ENCODE measurements at regions not wholly inside any gene's neighbourhood (a gene's known extent, or its start where the extent isn't known, plus 50 kb on each side); places are given as distances from the start of the nearest gene placed in this dataset.

DNA sequence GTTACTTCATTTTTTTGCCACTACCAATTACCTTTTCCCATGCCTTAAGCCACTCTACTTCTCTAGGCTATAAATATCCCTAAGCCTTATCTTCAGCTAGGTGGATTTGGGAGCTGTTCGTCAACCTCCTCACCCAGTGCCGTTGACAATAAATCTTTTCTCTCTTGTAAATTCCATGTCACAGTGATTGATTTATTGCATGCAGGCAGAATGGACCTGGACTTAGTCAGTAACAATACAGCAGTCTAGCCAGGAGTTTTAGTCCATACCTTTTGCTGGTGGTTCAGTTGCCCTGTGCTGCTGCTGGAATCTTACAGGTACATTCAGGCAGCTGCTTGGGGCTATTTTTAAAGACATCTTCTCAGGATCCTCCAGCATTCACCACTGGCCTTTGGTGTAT, 350.5 kb upstream of the NRG3 start:
- TF ChIP-seq, protein P1, sequence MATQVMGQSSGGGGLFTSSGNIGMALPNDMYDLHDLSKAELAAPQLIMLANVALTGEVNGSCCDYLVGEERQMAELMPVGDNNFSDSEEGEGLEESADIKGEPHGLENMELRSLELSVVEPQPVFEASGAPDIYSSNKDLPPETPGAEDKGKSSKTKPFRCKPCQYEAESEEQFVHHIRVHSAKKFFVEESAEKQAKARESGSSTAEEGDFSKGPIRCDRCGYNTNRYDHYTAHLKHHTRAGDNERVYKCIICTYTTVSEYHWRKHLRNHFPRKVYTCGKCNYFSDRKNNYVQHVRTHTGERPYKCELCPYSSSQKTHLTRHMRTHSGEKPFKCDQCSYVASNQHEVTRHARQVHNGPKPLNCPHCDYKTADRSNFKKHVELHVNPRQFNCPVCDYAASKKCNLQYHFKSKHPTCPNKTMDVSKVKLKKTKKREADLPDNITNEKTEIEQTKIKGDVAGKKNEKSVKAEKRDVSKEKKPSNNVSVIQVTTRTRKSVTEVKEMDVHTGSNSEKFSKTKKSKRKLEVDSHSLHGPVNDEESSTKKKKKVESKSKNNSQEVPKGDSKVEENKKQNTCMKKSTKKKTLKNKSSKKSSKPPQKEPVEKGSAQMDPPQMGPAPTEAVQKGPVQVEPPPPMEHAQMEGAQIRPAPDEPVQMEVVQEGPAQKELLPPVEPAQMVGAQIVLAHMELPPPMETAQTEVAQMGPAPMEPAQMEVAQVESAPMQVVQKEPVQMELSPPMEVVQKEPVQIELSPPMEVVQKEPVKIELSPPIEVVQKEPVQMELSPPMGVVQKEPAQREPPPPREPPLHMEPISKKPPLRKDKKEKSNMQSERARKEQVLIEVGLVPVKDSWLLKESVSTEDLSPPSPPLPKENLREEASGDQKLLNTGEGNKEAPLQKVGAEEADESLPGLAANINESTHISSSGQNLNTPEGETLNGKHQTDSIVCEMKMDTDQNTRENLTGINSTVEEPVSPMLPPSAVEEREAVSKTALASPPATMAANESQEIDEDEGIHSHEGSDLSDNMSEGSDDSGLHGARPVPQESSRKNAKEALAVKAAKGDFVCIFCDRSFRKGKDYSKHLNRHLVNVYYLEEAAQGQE (IDR thresholded peaks at IDR 0.05; ENCODE audit: insufficient replicate concordance, low read depth), result no peak
- TF ChIP-seq, protein P2, sequence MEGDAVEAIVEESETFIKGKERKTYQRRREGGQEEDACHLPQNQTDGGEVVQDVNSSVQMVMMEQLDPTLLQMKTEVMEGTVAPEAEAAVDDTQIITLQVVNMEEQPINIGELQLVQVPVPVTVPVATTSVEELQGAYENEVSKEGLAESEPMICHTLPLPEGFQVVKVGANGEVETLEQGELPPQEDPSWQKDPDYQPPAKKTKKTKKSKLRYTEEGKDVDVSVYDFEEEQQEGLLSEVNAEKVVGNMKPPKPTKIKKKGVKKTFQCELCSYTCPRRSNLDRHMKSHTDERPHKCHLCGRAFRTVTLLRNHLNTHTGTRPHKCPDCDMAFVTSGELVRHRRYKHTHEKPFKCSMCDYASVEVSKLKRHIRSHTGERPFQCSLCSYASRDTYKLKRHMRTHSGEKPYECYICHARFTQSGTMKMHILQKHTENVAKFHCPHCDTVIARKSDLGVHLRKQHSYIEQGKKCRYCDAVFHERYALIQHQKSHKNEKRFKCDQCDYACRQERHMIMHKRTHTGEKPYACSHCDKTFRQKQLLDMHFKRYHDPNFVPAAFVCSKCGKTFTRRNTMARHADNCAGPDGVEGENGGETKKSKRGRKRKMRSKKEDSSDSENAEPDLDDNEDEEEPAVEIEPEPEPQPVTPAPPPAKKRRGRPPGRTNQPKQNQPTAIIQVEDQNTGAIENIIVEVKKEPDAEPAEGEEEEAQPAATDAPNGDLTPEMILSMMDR (IDR thresholded peaks at IDR 0.05; ENCODE audit: insufficient read depth, low read length), result no peak
- TF ChIP-seq SPI1 (IDR thresholded peaks at IDR 0.05; ENCODE audit: borderline replicate concordance, low read depth) (no peak), GABPA (IDR thresholded peaks at IDR 0.05; ENCODE audit: low read depth) (no peak), POLR2AphosphoS5 (IDR thresholded peaks at IDR 0.05; ENCODE audit: low read depth) (no peak)
- Histone ChIP-seq H3K27me3 (ENCODE audit: insufficient read depth, poor library complexity, severe bottlenecking) (no peaks in the 10 kb centered on the region), H3K4me3 (replicated peaks; ENCODE audit: insufficient read depth, low read length) (no peak overlapping the region), H3K27ac (replicated peaks) (no peak overlapping the region)
- no peak for DNase-seq (ENCODE audit: low read depth in 1 of 2, low spot score in 1 of 2)

DNA sequence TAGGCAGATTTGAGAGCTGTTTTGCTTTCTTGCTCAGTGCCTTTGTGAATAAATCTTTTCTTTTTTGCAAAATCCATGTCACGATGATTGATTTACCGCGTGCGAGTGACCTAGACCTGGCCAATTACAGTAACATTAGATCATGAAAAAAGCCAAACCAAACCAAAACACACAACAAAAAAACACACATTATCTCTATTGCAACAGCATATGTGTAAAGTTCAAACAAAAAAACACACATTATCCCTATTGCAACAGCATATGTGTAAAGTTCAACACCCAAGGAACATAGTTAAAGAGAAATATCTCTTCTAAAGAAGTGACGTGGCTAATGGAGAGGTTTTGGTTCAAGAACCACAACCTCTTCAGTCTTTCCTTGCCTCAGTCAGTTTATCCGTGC, 342.6 kb upstream of the NRG3 start:
- H3K27me3 ChIP-seq (ENCODE audit: insufficient read depth, poor library complexity, severe bottlenecking), result no peaks in the 10 kb centered on the region
- DNase-seq (ENCODE audit: low read depth in 1 of 2, low spot score in 1 of 2), result no peak
- no peak overlapping the region for H3K4me3 ChIP-seq (replicated peaks; ENCODE audit: insufficient read depth, low read length)
- H3K27ac ChIP-seq (replicated peaks), result no peak overlapping the region
- TF ChIP-seq SPI1 (IDR thresholded peaks at IDR 0.05; ENCODE audit: borderline replicate concordance, low read depth) (no peak), GABPA (IDR thresholded peaks at IDR 0.05; ENCODE audit: low read depth) (no peak), POLR2AphosphoS5 (IDR thresholded peaks at IDR 0.05; ENCODE audit: low read depth) (no peak)
- TF ChIP-seq, protein P2 (IDR thresholded peaks at IDR 0.05; ENCODE audit: insufficient read depth, low read length), result no peak
- TF ChIP-seq, protein P1 (IDR thresholded peaks at IDR 0.05; ENCODE audit: insufficient replicate concordance, low read depth), result no peak

DNA sequence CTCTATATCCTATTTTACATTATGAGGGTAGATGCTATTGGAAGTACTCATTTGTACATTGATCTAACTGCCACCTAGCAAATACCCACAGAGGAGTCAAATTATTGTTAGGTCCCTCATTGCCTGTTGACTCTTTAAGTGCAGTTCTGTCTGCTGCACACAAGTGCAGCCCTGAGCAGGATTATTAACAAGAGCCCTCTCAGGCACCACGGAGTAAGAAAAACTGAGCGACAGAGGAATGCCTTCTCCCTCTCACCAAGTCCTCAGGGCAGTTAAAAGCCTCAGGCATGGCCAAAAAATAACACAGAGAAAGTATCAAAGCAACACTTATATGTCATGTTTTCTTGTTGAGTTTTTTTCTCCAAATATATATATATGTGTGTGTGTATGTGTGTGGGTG, 340.0 kb upstream of the NRG3 start:
- TF ChIP-seq, protein P2 (IDR thresholded peaks at IDR 0.05; ENCODE audit: insufficient read depth, low read length), result no peak
- no peak for TF ChIP-seq POLR2AphosphoS5 (IDR thresholded peaks at IDR 0.05; ENCODE audit: low read depth)
- TF ChIP-seq SPI1 (IDR thresholded peaks at IDR 0.05; ENCODE audit: borderline replicate concordance, low read depth), result no peak
- TF ChIP-seq GABPA (IDR thresholded peaks at IDR 0.05; ENCODE audit: low read depth), result no peak
- TF ChIP-seq, protein P1 (IDR thresholded peaks at IDR 0.05; ENCODE audit: insufficient replicate concordance, low read depth), result no peak
- H3K4me3 ChIP-seq (replicated peaks; ENCODE audit: insufficient read depth, low read length), result no peak overlapping the region
- no peak for DNase-seq (ENCODE audit: low read depth in 1 of 2, low spot score in 1 of 2)
- no peaks in the 10 kb centered on the region for H3K27me3 ChIP-seq (ENCODE audit: insufficient read depth, poor library complexity, severe bottlenecking)
- H3K27ac ChIP-seq (replicated peaks), result no peak overlapping the region

Data from HL-60 (cell line).